ENCODE measurements at regions not wholly inside any gene's neighbourhood (a gene's known extent, or its start where the extent isn't known, plus 50 kb on each side); places are given as distances from the start of the nearest gene placed in this dataset.

DNA sequence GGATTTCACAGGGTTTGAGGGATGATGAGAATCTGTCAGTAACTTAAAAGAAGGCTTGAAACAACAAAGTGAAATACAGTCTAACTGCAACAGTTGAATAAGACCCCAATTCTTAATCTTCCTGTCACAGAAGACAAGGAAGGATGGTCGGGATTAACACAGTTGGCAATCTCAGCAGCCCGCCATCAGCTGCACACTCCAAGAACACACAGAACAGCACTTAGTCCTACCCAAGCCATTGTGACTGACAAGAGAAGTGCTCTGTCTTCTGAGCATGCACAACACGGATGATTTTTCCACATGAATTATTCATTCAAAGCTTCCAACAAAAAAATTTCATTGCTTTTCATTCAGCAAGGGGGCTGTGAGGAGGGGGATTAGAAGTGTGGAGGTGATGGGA is 576.1 kb downstream of the TLE4 start:
- TF ChIP-seq, protein P1, sequence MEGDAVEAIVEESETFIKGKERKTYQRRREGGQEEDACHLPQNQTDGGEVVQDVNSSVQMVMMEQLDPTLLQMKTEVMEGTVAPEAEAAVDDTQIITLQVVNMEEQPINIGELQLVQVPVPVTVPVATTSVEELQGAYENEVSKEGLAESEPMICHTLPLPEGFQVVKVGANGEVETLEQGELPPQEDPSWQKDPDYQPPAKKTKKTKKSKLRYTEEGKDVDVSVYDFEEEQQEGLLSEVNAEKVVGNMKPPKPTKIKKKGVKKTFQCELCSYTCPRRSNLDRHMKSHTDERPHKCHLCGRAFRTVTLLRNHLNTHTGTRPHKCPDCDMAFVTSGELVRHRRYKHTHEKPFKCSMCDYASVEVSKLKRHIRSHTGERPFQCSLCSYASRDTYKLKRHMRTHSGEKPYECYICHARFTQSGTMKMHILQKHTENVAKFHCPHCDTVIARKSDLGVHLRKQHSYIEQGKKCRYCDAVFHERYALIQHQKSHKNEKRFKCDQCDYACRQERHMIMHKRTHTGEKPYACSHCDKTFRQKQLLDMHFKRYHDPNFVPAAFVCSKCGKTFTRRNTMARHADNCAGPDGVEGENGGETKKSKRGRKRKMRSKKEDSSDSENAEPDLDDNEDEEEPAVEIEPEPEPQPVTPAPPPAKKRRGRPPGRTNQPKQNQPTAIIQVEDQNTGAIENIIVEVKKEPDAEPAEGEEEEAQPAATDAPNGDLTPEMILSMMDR (IDR thresholded peaks at IDR 0.05): no peak
- TF ChIP-seq POLR2A (IDR thresholded peaks at IDR 0.05): no peak
- TF ChIP-seq EP300 (IDR thresholded peaks at IDR 0.05): no peak
